Right lung (tissue), 2 donors: ENCODE measurements at regions not wholly inside any gene's neighbourhood (a gene's known extent, or its start where the extent isn't known, plus 50 kb on each side); places are given as distances from the start of the nearest gene placed in this dataset.
A peak's percentile ranks its signal among the peaks of the same experiment; 100 is the strongest.
"Not testable (repeated sequence)": the region's sequence is repeated elsewhere in the genome, so short reads cannot be mapped to it uniquely, and the experiment has no call there.

Source experiments
- DNase-seq, 2 donors: peaks; one replicate each; pipeline ENCODE4 v3.0.0-alpha.2; 2013

DNA sequence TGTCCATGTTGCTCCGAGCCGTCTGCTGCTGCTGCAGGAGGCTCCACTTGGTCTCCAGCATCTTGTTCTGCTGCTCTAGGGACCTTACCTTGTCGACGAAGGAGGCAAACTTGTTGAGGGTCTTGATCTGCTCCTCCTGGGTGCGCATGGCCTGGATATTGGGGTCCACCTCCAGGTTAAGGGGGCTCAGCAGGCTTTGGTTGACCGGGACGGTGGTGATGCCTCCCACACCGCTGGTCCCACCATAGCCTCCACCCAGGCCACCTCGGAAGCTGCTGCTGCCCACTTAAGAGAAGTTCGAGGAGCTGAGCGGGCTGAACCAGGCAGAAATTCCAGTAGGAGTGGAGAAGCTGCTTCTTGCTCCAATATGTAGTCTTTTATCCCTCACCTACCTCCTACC, 180.7 kb upstream of the SYNPR start:
- DNase-seq: no peak

DNA sequence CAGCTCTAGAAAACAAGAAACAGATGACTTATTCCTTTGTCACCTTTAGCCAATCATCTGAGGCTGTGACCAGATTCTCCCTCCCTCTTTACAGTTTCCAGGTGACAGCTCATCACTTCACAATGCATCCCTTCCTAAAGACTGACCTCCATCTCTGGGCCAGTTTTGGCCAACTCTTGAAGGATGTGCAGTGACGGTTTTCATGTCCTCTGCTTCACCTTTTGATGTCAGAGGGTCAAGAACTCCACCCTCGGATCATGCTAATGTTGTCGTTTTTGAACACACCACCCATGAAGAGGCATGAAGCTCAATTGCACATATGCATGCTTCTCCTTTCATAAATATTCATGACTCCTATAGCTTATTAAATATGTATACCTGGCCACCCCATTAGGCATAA, 161.2 kb upstream of the SYNPR start:
- DNase-seq: no peak

DNA sequence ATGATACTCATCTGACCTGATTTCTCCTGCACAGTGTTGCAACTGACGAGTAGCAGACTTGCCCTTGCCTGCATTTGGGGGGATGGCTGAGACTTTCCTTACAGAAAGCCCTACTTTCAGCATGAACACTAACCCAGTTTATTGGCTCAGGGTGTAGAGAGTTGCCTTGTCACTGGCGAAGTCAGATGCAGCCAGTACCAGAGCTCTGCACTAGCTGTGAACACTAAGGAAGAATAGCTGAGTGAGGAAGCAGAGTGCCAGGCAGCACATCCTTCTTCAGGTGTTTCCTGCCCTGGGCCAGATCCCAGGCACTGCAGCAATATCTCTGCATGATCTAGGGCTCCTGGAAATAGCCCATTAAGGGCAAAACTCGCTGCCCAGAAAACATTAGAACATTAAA, 154.0 kb upstream of the SYNPR start:
- DNase-seq: no peak

DNA sequence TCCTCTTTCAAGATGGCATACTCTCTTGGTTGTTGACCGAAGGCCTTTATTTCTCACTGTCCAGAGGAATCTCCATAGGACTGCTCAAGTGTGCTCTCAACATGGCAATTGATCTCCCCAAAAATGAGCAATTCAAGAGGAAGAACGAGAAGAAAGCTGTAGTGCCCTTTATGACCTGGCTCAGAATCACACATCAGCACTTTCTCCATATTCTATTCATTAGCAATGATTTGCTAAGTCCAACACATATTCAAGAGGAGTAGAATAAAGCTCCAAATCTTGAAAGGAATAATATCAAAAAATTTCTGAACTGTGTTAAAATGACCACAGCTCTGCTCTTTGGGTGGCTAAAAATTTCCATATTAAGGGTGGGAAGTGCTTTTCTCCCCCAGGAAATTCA, 151.6 kb upstream of the SYNPR start:
- DNase-seq: no peak

DNA sequence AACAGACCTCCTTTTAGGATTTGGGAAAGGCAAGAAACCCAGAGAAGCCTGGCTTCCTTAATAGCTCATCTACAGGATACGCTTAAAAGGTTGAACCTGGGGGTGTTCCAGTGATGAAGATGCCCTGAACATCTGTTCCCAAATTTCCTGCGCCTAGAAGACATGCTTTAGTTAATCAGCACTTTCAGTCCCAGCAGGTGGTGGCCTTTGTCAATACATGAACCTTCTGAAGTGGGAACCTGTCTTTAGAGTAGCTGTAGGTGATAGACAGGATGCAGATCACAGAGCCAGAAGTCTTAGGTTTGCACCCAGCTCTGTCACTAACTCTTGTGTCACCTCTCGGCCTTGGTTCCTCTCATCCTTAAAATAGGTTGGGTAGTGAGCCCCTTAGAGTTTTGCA, 149.7 kb upstream of the SYNPR start:
- DNase-seq: no peak

DNA sequence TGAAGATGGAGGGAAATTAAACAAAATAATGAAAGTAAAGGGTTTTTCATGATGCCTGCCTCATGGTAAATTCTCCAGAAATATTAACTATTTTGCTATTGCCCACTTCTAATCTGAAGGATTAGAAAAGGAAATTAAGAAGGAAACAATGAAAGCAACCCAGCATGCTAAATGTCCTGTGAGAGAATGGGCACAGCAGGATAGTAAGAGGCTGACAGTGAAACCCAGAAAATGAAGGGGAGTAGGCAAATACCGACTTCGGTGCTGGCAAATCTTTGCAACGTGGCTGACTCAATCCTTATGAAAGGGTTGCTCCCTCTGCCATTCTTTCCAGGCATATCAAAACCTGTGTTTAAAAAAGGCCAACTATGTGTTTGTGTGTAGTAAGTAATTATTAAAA, 147.5 kb upstream of the SYNPR start:
- DNase-seq: no peak

DNA sequence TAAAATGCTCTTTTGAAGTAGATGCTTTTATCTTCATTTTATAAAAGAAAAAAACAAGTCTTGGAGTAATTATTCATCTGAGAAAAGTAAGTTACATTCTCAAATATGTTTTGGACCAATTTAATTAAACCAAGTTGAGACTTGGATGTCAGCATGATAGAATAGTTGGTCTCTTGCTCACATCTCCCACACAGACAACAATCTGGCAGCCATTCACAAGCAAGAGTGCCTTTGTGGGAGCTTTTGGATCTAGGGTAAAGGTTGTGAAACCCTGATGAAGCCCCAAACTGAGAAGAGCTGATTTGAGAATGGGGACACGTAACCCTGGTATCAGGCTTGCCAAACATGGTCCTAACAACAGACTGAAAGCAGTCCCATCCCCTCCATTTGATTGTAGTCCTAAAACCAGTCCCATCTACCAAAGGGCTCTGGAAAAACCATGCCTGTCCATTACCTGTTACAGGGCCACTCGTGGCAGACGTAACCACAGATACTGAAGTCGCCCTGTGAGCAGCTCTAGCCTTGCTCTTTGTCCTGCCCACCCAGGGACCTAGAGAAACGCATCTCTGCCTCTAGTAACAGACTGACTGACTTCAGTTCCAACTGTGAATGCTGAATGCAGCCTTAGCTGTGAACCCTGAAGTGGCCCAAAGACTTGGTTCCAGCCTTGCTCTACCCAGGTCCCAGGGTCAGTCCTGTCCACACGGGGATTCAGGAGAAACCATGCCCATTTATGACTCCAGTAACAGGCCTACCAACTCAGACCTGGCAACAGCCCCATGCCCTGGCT, 145.5 kb upstream of the SYNPR start:
- DNase-seq: no peak

DNA sequence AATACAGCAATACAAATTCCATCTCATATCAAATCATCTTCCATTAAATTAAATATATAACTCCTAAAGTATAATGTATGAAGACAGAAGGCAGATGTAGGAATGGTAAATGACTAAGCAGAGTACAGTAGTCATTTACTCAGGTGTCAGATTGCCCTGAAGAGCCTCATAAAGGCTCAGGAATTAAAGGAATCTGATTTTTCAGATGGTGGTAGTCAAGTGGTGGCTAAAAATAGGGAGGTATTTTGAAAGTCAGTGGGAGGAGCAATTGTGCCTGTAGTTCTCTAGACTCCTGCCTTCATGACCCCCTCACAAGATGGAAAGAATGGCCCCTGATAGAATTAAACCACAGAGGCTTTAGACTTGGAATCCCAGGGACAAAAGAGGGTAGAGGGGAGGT, 142.7 kb upstream of the SYNPR start:
- peak; percentile 1 to 2 for DNase-seq

DNA sequence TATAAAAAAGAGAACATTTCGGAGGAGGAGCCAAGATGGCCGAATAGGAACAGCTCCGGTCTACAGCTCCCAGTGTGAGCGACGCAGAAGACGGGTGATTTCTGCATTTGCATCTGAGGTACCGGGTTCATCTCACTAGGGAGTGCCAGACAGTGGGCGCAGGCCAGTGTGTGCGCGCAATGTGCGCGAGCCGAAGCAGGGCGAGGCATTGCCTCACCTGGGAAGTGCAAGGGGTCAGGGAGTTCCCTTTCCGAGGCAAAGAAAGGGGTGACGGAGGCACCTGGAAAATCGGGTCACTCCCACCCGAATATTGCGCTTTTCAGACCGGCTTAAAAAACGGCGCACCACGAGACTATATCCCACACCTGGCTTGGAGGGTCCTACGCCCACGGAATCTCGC, 141.9 kb upstream of the SYNPR start:
- not testable (repeated sequence) for DNase-seq

DNA sequence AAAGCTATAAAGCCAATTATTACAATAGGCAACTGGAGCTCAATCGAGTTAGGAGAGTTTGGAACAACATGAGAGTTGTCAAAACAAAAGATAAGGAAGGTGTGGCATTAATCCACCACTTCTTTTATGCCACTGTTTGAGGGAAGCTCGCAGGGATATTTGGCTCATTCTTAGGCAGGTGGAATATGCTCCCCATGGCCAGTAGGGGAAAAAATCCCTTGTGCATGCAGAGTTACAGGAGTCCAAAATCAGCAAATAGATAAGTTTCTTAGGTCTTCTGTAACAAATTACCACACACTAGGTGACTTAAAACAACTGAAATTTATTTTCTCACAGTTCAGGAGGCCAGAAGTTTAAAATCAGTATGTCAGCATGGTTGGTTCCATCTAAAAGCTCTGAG, 135.4 kb upstream of the SYNPR start:
- DNase-seq: no peak

DNA sequence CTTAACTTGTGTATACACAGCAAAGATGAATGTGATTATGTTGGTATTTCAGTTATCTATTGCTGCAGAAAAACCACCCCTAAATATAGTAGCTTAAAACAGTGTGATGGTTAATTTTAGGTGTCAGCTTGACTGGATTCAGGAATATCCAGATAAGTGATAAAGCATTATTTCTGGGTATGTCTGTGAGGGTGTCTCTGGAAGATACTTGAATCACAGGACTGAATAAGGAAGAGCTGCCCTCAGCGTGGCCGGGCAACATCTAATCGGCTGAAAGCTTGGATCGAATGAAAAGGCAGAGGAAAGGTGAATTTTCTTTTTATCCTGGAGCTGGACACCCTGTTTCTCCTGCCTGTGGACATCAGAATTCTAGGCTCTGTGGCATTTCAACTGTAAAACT, 132.0 kb upstream of the SYNPR start:
- no peak for DNase-seq

DNA sequence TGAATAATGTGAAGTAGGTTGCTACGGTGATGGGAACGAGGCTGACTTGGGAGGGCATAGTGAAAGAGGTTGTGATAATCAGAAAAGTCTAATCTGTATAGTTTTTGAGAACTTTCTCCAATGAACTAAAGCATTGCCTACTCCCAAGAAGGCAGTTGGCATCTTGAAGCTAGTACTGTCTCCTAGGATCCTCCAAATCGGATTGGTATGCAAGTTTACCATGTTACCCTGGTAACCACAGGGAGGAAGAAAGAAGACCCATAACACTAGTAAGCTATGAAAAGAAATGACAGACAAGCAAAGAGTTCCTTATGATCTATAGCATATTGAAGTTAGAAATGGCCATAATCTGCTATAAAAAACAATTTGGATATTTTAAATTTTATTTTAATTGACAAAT, 127.2 kb upstream of the SYNPR start:
- DNase-seq: no peak

DNA sequence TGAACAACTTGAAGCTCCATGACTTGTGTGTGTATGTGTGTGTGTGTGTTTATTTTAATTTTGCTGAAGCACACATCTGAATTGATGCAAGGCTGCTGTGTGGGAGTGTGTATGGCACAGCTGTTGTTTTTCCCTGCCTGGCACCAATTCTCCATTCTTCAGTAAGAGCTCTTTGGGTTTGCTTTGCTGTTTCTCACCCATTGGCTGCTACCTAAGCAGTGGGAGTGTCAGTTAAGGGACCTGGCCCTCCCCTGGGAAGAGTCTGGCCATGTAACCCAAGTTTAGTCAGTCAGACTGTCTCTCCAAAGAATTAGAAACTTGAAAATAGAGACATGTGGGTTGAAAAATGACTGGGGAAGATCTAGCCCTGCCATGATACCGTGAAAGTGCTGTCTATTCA, 126.2 kb upstream of the SYNPR start:
- no peak for DNase-seq

DNA sequence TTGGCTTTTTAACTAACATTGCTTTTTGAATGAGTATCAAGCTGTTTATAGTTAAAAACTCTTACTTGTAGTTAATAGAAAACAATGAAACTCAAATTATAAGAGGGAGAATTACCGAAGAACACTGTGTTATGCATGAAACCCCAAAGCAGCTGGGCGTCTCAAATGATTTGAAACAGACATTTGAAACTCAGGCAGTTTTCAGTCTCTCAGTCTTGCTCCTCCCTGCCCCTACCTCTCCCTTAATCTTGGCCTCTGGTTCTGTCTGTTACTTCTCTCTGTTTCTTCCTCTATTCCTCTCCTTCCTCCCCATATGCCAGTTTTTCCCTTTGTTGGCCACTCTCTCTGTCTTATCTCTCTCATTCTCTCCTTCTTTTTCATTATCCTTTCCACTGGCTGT, 118.3 kb upstream of the SYNPR start:
- DNase-seq: no peak

DNA sequence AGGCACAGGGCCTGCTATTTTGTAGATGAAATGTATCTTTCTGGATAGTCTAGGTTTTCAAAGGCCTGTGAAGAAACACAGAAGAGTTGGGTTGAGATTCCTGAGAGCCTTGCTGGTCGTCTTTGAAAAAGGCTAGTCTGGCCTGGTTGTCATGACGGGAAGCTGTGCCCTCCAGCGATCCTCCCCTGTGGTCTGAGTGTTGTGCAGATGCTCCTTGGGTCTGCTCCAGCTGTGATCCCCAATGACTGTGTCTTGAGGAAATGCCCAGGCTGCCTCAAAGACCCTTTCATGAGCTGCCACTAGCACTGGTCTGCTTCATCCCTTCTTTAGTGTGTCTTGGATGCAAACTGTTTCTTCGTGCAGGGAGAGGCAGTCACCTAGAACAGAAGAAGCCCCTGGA, 111.0 kb upstream of the SYNPR start:
- DNase-seq: no peak

DNA sequence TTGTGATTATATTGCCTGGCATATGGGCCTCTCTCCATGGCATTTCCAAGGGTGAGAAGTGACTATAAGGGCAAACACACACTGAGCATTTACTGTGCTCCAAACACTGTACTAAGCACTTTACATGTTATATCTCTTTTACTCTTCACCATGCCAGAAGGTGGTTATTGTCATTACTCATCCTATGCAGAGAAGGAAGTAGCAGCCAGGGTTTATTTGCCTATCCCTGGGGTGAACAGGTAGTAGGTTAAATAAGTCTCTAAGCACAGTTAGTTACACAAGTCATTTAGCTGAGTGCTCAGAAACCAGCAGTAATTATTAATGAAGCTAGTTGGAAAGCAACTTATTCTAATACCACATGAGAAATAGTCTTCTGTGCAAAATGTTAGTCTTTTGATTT, 109.9 kb upstream of the SYNPR start:
- DNase-seq: no peak

DNA sequence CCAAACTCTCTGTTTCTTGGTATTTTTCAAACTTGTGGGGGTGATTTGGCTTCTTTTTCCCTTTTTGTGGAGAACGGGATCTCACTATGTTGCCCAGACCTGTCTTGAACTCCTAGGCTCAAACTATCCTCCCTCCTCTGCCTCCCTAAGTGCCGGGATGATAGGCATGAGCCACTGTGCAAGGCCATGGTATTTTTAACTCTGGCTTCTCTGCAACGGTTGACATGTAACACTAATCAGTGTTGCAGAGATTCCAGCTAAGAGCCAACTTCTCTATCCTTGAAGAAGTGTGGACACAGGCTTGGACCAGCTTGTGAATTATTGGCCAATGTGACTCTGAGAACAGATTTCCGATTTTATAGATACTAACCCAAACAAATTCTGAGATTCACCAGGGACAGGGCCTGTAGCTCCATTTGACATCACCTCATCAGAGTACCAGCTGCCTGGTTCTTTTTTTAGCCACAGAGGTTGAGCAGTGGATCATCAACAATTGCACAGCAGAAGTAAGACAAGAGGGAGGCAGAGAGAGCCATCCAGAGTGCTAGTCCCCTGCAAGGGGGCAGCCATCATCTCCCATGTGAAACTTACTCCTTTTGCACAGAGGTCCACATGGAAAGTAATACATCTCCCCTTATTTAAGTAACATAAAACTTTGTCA, 98.1 kb upstream of the SYNPR start:
- no peak for DNase-seq

DNA sequence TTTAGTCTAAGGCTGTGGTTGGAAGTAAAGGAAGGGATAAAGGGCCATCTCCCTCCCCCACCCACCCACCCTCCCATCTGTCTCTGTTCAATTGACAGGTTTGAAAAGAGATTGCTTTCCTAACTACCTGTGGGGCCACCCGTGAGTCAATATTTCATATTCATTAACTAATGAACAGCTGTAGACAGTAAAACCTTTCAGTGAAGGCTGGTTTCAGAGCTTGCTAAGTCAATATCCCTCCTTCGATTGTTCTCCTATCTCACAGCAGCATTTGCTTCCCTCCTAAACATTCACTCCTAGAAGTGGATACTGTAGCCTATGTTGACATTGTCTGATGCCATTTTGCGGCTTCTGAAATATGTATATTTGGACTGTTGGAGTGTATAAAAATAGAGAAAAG, 85.9 kb upstream of the SYNPR start:
- no peak for DNase-seq

DNA sequence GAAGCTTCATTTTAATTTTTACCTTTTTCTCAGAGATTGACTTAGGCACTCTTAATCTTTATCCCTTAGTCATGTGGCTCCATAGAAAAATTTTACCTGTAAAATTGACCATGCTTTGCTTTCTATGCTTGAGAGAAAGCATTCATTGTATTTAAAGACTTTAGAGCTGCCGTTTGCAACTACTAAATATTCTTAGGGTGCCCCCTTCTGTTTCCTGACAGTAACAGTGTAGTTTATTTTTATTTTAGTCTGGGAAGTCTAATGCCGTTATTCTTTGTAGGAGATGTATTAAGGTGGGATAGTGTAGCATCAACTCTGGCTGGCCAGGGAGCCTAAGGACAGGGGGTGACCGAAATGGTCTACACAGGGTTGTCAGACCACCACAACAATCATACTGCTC, 84.5 kb upstream of the SYNPR start:
- DNase-seq: peak in 1 of 2 donors; percentile 6

DNA sequence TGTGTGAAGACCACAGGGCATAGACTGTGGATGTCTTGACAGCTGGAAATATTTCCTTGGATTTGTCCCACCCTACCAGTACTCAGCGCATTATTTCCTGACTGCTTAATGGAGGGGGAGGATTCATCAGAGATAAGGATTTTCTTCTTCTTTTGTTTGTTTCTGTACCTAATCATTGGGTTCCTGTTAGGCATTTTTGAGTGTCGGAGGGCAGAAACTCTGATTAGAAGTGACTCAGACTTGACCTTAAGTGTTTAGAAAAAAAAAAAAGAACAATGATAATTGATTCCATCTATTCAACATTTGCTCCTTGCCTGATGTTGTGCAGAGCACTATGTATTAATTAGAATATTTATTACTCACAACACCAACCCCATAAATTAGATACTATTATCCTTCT, 78.5 kb upstream of the SYNPR start:
- DNase-seq: no peak

DNA sequence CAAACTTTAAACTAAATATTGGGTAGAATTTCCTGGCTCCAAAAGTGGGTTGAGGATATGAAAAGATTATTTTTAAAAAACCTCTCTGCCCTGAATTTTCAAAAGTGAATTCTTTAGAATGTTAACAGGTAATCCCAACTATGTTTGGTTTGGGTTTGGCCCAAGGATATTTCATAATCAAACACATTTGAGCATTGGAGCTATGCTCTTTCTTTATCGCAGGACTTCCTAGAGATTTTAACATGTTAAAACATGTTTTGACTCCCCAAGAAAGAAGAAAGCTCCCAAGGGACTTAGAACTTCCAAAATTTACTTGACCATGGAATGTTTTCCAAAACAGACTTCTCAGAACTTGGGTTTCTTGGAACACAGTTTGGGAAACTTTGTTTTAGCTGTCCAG, 75.6 kb upstream of the SYNPR start:
- DNase-seq: no peak

DNA sequence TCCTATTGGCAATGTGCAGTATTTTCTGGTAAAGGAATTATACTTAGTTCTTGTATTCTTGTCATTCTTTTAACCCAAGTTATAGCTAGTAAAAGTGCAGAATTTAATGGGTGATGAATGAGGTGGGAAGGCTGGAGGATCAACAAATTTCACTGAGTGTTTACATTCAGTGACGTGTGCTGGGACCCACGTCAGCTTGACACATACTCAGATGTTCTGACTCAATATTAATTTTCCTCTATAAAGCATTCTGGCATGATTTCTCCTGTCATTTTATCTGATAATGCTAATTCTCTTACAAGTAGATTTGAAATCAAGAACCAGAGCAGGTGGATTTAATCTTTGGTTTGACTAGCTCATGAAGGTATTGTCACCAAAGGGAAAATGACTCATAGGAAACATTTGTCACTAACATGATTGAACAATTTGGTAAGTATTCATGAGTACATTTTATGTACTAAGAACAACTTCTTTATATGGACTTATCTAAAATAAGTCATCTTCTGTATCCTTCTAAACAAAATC, 71.0 kb upstream of the SYNPR start:
- DNase-seq: no peak

DNA sequence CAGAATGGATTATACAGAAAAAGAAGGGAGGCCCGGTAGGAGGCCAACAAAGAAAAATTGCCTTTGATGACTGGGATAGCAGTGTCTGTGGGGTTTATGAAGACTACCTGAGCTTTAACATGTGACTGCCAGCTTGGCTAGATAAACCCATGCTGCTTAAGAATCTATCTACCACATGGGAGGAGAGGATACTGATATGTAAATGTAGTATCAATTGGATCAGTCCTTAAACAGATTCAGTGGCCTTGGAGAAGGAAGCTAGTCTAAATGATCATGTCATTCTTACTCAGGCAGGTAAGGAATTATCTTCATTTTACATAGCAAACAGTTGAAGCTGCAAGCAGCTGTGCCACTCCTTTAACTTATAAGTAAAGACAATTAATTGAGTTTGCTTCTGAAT, 50.0 kb upstream of the SYNPR start:
- DNase-seq: no peak
